ENCODE measurements at regions not wholly inside any gene's neighbourhood (a gene's known extent, or its start where the extent isn't known, plus 50 kb on each side); places are given as distances from the start of the nearest gene placed in this dataset.

GRCh38 chr5:175279506-175279905 lies 164.5 kb downstream of the DRD1 start:
- no peak overlapping the region for H3K4me3 ChIP-seq (ENCODE audit: low read depth, low read length)
- DNase-seq (ENCODE audit: low read depth), result no peak
- no peak for TF ChIP-seq CTCF (IDR thresholded peaks at IDR 0.05; ENCODE audit: low read depth, low read length)
- TF ChIP-seq MAX (IDR thresholded peaks at IDR 0.05; ENCODE audit: low read depth, low read length), result no peak
- TF ChIP-seq POLR2A (IDR thresholded peaks at IDR 0.05; ENCODE audit: extremely low read depth, insufficient read length), result no peak
- TF ChIP-seq MYC (IDR thresholded peaks at IDR 0.05; ENCODE audit: low read depth, low read length), result no peak

- DNase-seq (ENCODE audit: low read depth), result no peak
- no peak overlapping the region for H3K4me3 ChIP-seq (ENCODE audit: low read depth, low read length)
- TF ChIP-seq MYC (IDR thresholded peaks at IDR 0.05; ENCODE audit: low read depth, low read length) (no peak), MAX (IDR thresholded peaks at IDR 0.05; ENCODE audit: low read depth, low read length) (no peak), POLR2A (IDR thresholded peaks at IDR 0.05; ENCODE audit: extremely low read depth, insufficient read length) (no peak)
These were observed 168.2 kb downstream of the DRD1 start for GRCh38 chr5:175275748-175276147.

- TF ChIP-seq CTCF (IDR thresholded peaks at IDR 0.05; ENCODE audit: low read depth, low read length) (no peak), POLR2A (IDR thresholded peaks at IDR 0.05; ENCODE audit: extremely low read depth, insufficient read length) (no peak), MAX (IDR thresholded peaks at IDR 0.05; ENCODE audit: low read depth, low read length) (no peak), MYC (IDR thresholded peaks at IDR 0.05; ENCODE audit: low read depth, low read length) (no peak)
- DNase-seq (ENCODE audit: low read depth), result no peak
These were observed 168.9 kb downstream of the DRD1 start for GRCh38 chr5:175275097-175275496.

GRCh38 chr5:175274171-175274570 lies 169.8 kb downstream of the DRD1 start:
- no peak for TF ChIP-seq POLR2A (IDR thresholded peaks at IDR 0.05; ENCODE audit: extremely low read depth, insufficient read length)
- TF ChIP-seq MYC (IDR thresholded peaks at IDR 0.05; ENCODE audit: low read depth, low read length), result no peak
- no peak for TF ChIP-seq CTCF (IDR thresholded peaks at IDR 0.05; ENCODE audit: low read depth, low read length)
- no peak for TF ChIP-seq MAX (IDR thresholded peaks at IDR 0.05; ENCODE audit: low read depth, low read length)
- DNase-seq (ENCODE audit: low read depth), result no peak
- no peak overlapping the region for H3K4me3 ChIP-seq (ENCODE audit: low read depth, low read length)

More at GRCh38 chr5:175275097-175275496, 168.9 kb downstream of the DRD1 start:
- no peak overlapping the region for H3K4me3 ChIP-seq (ENCODE audit: low read depth, low read length)

GRCh38 chr5:175264406-175264805 lies 179.6 kb downstream of the DRD1 start:
- H3K4me3 ChIP-seq (ENCODE audit: low read depth, low read length), result no peak overlapping the region
- DNase-seq (ENCODE audit: low read depth), result no peak
- no peak for TF ChIP-seq POLR2A (IDR thresholded peaks at IDR 0.05; ENCODE audit: extremely low read depth, insufficient read length)
- TF ChIP-seq CTCF (IDR thresholded peaks at IDR 0.05; ENCODE audit: low read depth, low read length), result no peak
- no peak for TF ChIP-seq MYC (IDR thresholded peaks at IDR 0.05; ENCODE audit: low read depth, low read length)
- no peak for TF ChIP-seq MAX (IDR thresholded peaks at IDR 0.05; ENCODE audit: low read depth, low read length)

- TF ChIP-seq MAX (IDR thresholded peaks at IDR 0.05; ENCODE audit: low read depth, low read length) (no peak), MYC (IDR thresholded peaks at IDR 0.05; ENCODE audit: low read depth, low read length) (no peak), CTCF (IDR thresholded peaks at IDR 0.05; ENCODE audit: low read depth, low read length) (no peak)
- DNase-seq (ENCODE audit: low read depth), result no peak
- no peak overlapping the region for H3K4me3 ChIP-seq (ENCODE audit: low read depth, low read length)
These were observed 180.2 kb downstream of the DRD1 start for GRCh38 chr5:175263776-175264175.

Data from NB4 (cell line).